ENCODE measurements at regions not wholly inside any gene's neighbourhood (a gene's known extent, or its start where the extent isn't known, plus 50 kb on each side); places are given as distances from the start of the nearest gene placed in this dataset.

- peaks cover 9% of the 10 kb centered on the region for H3K4me1 ChIP-seq
Measured at GRCh38 chr2:37825586-37825985, 99.5 kb upstream of the RMDN2 start.

GRCh38 chr2:37826611-37827010 lies 98.5 kb upstream of the RMDN2 start:
- H3K9me3 ChIP-seq, result no peaks in the 10 kb centered on the region
- no peaks in the 10 kb centered on the region for H3K27me3 ChIP-seq
- DNase-seq, result no peak
- no peak overlapping the region for H3K4me3 ChIP-seq (ENCODE audit: low read depth, low read length)
- H3K4me1 ChIP-seq, result peaks cover 9% of the 10 kb centered on the region
- no peaks in the 10 kb centered on the region for H3K36me3 ChIP-seq
- TF ChIP-seq CTCF (IDR thresholded peaks at IDR 0.05; ENCODE audit: low read depth, low read length), result no peak

More at GRCh38 chr2:37825586-37825985, 99.5 kb upstream of the RMDN2 start:
- no peak for TF ChIP-seq CTCF (IDR thresholded peaks at IDR 0.05; ENCODE audit: low read depth, low read length)
- H3K36me3 ChIP-seq, result no peaks in the 10 kb centered on the region
- H3K9me3 ChIP-seq, result no peaks in the 10 kb centered on the region
- no peaks in the 10 kb centered on the region for H3K27me3 ChIP-seq
- no peak for DNase-seq
- H3K4me3 ChIP-seq (ENCODE audit: low read depth, low read length), result no peak overlapping the region

- no peaks in the 10 kb centered on the region for H3K27me3 ChIP-seq
- no peaks in the 10 kb centered on the region for H3K36me3 ChIP-seq
- H3K4me1 ChIP-seq, result peaks cover 18% of the 10 kb centered on the region
- H3K4me3 ChIP-seq (ENCODE audit: low read depth, low read length), result no peak overlapping the region
- H3K9me3 ChIP-seq, result no peaks in the 10 kb centered on the region
- no peak for DNase-seq
- no peak for TF ChIP-seq CTCF (IDR thresholded peaks at IDR 0.05; ENCODE audit: low read depth, low read length)
Measured at GRCh38 chr2:37827455-37827854, 97.6 kb upstream of the RMDN2 start.

DNA sequence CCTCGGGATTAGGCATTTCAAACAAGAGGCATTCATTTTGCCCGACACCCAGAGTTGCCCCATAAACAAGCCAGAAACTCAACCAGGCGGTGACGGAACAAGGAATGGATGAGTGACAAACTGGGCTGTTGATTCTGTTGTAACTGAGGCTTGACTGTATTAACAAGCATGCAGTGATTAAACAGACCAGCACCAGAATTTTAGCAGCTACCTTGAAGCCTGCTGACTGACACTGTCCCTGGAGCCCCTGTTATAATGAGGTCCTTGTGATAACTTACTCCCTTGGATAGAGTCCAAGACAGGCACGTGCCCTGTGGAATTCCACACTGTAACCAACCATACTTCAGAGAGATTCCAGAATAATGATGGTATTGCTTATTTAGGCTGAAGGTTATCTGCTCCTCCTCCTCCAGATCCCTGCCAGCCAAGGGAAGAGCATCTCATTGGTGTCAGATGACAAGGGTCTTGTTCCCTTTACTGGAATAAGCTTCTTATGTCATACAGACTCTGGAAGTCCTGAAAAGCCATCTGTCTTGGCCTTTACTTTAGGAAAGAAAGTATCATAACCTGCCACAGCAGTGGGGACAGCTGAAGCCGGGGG lies 97.1 kb upstream of the RMDN2 start:
- Histone ChIP-seq H3K36me3 (no peaks in the 10 kb centered on the region), H3K4me3 (ENCODE audit: low read depth, low read length) (no peak overlapping the region), H3K27me3 (no peaks in the 10 kb centered on the region), H3K9me3 (no peaks in the 10 kb centered on the region), H3K4me1 (peaks cover 18% of the 10 kb centered on the region)
- TF ChIP-seq CTCF (IDR thresholded peaks at IDR 0.05; ENCODE audit: low read depth, low read length), result no peak
- no peak for DNase-seq

DNA sequence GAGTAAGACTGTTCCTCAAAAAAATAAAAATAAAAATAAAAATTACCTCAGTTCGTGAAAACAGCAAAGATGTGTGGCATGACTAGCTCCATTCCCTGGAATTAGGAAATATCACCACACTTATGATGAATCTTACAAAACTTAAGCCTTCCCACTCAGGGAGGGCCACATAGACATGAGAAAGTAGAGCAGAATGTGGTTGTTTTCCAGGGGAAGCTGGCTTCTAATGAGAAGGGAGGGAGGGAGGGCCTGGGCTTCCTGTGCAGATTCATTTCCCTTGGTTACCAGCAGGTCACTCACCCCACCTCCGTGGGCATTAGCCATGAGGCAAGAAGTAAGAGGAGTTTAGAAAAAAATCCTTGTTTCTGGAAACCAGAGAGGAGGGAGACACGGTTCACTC lies 95.9 kb upstream of the RMDN2 start:
- H3K36me3 ChIP-seq, result no peaks in the 10 kb centered on the region
- H3K27me3 ChIP-seq, result no peaks in the 10 kb centered on the region
- H3K4me1 ChIP-seq, result peaks cover 18% of the 10 kb centered on the region
- TF ChIP-seq CTCF (IDR thresholded peaks at IDR 0.05; ENCODE audit: low read depth, low read length), result no peak
- DNase-seq, result no peak
- no peaks in the 10 kb centered on the region for H3K9me3 ChIP-seq
- H3K4me3 ChIP-seq (ENCODE audit: low read depth, low read length), result no peak overlapping the region

- Histone ChIP-seq H3K4me3 (ENCODE audit: low read depth, low read length) (no peak overlapping the region), H3K36me3 (no peaks in the 10 kb centered on the region), H3K27me3 (no peaks in the 10 kb centered on the region), H3K4me1 (peaks cover 18% of the 10 kb centered on the region), H3K9me3 (no peaks in the 10 kb centered on the region)
- no peak for TF ChIP-seq CTCF (IDR thresholded peaks at IDR 0.05; ENCODE audit: low read depth, low read length)
- DNase-seq, result no peak
Measured at GRCh38 chr2:37829616-37830395, 95.3 kb upstream of the RMDN2 start.

All from BE2C (cell line).